NCI-H510A treated with DMSO at 0.1 percent for 48 hours (cell line): ENCODE measurements at regions not wholly inside any gene's neighbourhood (a gene's known extent, or its start where the extent isn't known, plus 50 kb on each side); places are given as distances from the start of the nearest gene placed in this dataset.

Experiments used
- DNase-seq: peaks from one replicate; lab custom pipeline; 2025; lab: John Stamatoyannopoulos, UW

DNA sequence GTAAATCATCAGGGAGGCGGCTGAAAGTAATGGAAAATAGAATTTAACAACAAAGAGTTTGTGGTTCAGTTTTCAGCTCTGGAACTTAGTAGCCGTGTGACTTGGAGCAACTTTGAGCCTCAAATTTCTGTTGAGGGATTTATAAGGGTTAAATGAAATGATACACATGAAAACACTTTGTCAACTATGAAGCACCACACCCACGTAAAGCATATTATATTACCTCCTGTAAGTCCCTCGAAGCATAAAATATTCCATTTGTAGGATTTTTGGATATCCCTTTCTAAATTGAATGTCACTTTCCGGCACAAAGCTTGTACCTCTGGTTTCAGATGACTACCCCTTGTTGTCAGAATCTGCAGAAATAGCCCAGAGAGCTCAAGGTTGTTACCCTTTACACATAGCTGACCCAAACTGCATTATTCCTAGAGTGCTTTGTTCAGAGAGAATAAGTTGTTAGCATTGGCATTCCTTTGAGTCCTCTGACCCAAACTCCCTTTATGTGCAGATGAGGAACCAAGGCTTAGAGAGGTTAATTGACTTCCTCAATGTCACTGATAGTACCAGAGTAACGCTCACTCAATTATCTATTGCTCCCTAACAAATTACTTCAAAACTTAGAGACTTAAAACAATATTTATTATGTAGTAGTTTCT, 187.9 kb upstream of the UMPS start:
- no peak for DNase-seq

DNA sequence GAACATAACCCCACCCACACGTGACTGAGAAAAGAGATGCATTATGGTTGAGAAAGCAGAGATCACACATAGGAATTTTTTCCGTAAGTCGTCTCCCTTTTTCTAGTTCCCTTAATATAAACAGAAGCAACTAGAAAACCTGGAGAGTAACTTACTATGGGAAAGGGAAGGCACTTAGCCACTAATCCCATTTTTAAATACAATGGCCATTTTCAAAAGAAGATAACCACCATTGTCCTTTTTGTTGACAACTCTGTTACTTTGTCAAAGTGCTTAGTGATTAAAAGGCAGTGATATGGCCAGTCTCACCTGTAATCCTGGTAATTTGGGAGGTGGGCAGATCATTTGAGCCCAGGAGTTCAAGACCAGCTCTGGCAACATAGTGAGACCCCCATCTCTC, 184.4 kb upstream of the UMPS start:
- DNase-seq, result no peak

DNA sequence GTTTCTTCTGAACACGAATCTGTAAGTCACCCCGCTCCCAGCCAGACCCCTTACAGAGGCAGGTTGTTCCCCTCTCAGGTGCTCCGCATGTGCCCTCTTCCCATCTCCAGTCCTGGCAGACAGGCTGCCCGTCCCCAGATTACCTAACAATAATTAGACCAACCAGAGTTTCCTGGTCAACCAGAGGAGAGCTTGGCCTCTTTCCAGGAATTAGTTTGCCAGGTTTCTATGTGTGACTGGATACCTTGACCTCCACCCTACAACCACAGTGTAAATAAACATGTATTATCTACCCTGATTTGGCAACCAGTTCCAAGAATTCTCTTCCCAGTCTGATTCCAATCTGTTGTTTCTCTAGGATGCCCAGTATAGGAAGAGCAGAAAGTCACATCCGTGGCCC, 178.0 kb upstream of the UMPS start:
- peak; percentile 37 for DNase-seq

DNA sequence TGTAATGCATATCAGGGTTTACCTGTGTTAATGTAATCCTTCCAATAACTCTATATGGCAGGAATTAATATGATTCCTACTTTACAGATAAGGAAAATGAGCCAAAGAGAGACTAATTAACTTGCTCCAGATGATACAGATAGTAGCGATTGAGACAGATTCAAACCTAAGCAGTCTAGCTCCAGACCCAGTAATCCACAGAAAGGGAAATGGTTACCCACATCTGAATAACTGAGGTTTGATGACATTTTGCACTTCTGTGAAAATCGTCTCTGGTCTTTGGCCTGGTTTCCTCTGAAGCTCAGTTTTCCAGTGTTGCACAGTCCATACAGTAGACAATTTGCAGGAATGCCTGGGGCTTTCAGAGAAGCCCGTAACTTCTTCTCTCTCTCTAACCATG, 177.1 kb upstream of the UMPS start:
- no peak for DNase-seq

DNA sequence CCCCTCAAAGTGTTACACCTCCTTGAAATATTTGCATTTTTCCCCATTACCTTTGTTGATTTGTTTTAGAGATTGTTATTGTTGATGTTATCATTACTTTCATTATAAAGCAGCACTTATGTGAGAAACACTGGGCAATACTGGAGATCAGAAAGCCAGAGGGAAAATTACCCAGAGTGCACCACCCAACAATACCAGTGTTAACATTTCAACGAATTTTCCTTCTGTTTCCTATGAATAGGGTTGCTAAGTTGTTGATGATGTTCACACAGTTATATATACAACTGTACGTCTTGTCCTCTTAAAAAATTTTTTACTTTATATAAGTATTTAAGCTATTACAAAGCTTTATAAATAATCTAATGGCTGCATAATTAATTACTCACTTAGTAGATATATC, 173.6 kb upstream of the UMPS start:
- no peak for DNase-seq

DNA sequence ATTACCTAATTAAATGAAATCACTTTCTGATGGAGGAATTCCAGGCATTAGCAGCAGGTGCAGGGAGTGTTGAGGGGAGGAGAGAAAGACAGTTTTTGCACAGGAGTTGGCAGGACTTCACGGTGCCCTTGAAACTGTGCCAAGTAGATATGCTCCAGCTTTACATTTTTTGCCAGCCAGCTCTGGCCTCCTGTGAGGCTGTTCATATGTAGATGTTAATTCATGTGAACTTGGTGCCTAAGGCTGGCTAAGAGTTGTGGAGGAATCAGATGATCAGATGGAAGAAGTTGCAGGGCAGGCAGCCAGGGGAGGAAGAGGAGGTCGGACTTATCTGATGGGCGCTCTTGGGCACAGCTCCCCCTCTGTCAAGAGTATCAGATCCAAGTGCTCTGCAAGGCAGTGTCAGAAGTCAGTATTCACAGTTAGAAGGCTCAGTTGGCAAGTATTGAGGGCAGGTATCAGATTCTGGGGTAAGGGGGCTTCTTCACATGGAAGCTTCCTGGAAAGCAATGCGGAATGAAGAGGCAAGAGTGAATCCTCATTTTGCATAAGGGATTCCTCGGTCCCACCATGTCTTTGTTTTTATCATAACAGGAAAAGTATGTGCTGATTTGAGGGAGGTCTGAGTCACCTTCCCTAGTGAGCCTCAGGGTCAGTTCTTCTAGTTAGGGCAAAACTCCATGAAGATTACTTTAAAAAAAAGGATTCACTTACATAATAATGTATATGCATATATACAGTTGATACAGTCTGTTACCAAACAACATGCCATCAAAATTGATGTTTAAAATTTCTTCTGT, 172.6 kb upstream of the UMPS start:
- no peak for DNase-seq

DNA sequence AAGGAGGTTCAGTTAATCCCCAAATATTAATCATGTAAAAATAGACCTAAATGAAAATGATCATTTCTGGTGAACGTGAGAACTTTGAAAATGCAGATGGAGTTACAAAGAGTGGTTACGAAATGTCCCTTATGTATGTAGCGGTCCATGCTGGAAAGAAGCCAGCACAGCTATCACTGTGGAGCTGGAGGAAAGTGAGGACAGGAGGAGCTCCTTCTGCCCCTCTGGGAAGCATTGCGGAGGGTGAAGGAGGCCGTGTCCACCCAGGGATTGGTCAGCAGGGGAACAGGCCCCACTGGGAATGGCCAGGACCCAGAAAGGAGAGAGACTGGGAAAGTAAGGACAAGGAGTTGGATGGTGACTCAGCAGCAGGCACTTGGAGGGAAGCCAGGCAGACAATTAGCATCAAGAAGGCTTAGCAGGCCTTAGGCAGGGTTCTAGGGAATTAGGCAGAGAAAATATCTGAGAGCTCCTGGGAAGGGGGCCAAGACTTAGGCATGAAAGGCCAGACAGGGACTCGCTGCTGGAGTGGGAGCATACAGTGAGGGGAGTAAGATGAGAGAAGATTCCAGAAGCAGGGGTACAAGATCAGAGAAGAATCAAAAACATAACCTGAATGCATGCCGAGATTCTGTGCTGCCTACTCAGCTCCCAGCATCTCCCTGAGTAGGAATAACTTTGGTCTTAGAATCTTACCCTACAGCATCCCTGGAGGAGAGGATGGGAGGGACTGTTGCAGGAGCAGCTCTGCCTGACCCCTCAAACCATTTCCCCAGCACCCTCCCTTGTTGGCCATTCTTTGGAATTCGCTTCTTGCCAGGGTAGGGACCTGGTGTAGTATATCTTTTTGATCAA, 171.0 kb upstream of the UMPS start:
- DNase-seq, result no peak

DNA sequence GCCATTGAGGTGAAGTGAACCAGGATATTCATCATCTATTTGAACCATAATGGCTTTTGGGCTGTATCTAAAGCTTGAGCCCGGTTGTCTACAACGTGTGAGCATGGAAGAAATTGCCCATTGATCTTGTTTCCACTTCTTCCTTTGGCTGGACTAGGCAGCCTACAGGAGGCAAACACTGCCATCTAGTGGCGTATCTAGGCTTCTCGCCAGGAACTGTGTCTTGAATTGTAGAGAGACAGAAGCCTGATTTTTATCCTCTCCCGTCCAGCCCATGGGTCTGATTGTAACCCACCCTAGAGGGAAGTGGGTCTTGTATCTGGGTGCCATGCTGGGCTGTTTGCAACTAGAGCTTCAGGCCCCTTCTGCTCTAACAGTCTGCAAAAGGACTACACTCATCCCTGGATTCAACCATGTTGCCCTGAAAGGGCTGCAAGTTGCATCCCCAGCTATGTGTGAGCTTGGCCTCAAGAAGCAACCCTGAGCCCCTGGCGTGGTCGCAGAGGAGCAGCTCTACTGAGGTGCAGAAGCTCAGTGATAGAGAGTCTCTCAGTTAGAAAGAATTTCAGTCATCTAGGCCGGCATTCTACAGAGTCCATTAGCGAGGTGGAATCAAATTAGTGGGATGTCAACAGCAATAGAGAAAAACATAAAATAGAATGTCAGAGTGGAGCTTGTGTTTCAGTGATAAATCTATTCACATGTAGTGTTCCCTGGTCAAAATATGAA, 170.2 kb upstream of the UMPS start:
- peak; percentile 41 for DNase-seq

DNA sequence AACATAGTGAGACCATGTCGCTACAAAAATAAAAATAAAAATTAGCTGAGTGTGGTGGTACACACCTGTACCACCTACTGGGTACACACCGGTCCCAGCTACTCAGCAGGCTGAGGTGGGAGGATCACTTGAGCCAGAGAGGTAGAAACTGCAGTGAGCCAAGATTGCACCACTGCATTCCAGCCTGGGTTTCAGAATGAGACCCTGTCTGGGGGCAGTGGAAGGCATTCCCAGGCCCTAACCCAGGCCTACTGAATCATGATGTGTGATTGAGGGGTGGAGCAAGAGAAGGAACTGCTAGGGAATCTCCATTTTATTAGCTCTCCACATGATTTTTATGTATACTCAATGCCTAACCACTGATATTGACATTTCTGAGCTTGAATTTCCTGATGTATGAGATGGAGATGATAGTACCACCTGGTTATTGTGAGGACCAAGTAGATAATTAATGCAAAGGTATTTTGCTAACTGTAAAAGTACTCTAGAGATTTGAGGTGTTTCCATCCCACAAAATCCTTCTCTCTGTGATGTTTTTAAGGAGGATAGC, 169.5 kb upstream of the UMPS start:
- DNase-seq, result no peak

DNA sequence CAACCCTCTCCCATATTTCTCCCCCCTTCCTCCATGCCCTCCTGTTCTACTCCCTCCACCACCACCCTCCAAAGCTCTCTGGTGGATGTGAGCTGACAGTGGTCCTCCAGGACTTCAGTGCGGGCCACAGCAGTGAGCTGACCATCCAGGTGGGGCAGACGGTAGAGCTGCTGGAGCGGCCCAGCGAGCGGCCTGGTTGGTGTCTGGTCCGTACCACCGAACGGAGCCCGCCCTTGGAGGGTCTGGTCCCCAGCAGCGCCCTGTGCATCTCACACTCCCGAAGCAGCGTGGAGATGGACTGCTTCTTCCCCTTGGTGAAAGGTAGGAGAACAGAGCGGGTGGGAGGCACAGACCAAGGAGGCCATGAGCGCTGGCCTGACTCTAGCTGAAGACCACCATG, 167.5 kb upstream of the UMPS start:
- DNase-seq, result no peak

DNA sequence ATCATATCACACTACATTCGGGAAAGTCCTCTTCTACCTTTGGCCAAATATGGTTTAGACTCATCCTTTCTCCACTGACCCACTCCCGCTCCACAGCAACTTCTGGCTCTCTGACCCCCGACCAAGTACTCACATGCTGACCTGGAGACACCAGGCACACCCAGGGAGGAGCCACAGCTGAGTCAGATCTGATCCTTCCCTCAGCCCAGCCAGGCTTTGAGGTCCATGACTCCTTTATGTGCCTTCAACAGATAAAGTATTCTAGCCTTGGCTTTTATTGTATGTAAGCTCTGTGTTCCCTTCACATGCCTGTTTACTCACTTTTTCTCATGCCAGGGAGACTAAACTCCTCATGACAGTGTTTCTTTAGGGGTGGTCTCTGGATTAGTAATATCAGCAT, 166.9 kb upstream of the UMPS start:
- DNase-seq, result no peak

DNA sequence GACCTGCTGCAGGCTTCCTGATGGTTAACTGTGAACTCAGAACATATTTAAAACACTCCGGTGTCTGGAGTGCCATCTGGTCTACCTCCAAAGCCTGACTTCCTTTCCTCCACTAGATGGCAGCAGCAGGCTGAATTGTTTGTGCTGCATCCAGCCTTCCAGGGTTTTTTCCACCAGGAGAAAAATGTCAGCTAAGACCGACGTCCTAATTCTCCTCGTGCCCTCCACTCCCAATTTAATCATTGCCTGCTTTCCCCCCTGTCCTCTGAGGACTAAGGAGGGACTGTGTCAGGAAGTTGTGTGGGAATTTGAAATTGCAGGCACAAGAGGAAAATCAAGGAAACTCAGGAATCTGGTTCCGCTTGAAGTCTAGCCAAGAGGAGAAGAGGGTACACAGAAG, 165.2 kb upstream of the UMPS start:
- peak; percentile 53 for DNase-seq

DNA sequence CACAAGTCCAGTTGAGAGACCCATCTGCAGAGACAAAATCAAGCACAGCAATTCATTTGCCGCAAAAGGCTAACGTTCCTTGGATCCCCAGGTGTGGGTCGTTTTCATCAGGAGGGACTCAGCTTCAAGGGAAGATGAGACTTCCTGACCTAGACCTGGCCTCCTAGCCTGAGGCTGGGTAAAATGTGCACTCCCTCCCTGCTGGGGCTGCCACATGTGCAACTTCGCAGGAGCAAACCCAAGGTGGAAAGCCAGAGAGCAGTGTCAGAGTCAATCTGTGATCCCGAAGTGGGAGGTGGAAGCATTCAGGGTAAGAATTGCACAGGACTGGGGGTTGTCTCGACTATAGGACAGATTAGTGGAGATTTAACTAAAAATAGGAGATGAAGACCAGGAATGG, 164.7 kb upstream of the UMPS start:
- no peak for DNase-seq

DNA sequence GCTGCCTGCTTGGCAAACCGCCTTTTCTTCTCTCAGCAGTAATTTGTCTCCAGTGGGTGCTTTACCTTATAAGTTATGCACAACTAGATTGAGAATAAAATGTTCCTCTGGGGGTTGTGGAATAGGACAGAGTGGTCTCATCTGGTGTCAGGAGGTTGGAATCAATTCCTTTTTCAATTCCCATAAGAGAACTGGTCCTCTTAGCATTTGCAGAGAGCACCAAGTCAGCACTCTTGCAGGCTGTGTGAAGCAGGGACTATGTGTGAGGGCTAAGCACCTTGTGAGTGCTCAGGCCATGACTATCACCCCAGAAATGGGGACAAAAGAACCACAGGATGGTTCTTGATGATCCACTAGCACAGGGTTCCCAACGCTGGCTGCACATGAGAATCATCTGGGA, 163.6 kb upstream of the UMPS start:
- DNase-seq, result no peak

DNA sequence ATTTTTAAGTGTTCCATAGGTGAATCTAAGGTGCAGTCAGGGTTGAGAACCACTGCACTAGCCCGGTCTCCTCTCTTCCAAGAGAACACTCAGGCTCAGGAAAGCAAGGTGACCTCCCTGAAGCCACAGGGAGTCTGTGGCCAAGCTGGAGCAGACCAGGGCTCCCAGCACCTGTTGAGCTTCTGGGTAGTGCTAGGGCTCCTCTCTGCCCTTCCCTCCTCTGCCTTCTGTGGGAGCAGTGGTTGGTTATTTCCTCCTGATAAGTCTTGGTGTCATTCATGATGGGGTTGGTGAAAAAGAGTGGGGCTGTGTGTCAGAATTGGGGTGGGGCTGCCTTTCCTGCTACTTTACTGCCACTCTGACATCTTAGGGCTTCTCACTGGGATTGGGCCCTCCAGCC, 163.1 kb upstream of the UMPS start:
- no peak for DNase-seq

DNA sequence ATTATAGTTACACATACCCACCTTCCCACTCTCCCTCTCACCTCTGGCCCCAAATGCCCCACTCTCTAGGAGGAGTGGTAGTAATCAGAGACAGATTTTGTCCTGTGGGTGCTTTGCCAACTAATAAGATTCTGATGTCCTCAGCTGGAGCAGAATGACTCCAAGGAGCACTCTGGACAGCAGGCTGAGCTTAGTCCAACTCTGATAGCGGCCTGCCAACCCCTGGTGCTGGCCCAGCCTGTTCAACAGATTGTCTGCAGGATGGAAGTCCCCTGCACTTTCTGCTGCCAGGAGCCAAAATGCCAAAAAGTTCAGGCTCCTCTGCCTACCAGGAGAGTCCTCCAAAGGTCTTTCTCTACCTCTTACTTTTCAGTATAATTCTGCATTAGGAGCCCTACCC, 160.5 kb upstream of the UMPS start:
- DNase-seq, result no peak

DNA sequence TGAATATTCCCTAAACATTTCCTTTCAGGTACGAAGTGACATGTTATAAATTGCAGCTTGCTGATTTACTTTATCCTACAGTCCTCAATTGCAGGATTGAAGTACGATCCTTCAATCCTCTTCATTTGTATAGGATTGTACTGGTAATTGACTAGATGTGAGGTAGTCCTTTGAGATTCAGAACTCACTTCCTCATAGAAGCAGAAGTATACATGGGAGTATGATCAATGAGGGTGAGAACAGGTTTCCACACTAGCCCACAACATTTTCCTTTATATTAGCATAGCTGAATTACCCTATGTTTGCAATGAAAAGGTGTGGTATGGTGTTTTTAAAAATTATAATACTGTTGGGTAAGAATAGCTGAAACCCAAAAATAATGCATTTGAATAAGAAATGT, 160.0 kb upstream of the UMPS start:
- no peak for DNase-seq

DNA sequence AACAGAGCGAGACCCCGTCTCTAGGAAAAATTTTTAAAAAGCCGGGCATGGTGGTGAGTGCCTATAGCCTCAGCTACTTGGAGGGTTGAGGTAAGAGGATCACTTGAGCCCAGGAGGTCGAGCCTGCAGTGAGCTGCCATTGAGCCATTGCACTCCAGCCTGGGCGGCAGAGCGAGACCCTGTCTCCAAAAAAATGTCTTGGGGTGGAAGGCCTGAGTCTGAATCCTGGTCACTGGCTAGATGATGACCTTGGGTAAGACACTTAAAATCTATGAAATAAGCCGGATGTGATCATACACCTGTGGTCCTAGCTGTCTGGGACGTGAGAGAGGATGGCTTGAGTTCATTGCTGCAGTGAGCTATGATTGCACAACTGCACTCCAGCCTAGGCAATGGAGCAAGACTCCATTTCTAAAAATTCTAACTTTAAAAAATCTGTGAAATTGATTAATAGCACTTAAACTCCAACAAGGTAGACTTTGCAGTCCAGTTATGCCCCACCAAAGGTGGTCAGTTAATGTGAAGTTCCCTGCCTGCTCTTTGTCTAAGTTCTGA, 157.3 kb upstream of the UMPS start:
- DNase-seq, result no peak

DNA sequence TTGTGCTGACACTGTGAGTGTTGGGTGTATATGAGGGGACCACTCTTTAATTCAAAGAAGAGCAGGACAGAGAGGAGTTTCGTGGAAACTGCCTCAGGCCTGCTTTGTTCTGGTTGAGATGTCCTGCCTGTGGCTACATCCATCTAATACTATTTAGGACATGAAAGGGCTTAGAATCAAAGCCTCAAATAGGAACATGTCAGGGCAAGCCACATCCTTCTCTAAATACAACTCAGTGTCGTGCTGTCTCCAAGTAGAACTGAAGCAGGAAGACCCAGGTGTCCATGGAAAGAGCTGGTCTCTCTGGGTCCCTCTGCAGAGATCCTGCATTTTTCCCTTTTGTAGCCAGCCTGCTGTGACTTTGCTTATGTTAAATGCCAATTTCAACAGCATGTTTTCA, 156.2 kb upstream of the UMPS start:
- DNase-seq, result no peak

DNA sequence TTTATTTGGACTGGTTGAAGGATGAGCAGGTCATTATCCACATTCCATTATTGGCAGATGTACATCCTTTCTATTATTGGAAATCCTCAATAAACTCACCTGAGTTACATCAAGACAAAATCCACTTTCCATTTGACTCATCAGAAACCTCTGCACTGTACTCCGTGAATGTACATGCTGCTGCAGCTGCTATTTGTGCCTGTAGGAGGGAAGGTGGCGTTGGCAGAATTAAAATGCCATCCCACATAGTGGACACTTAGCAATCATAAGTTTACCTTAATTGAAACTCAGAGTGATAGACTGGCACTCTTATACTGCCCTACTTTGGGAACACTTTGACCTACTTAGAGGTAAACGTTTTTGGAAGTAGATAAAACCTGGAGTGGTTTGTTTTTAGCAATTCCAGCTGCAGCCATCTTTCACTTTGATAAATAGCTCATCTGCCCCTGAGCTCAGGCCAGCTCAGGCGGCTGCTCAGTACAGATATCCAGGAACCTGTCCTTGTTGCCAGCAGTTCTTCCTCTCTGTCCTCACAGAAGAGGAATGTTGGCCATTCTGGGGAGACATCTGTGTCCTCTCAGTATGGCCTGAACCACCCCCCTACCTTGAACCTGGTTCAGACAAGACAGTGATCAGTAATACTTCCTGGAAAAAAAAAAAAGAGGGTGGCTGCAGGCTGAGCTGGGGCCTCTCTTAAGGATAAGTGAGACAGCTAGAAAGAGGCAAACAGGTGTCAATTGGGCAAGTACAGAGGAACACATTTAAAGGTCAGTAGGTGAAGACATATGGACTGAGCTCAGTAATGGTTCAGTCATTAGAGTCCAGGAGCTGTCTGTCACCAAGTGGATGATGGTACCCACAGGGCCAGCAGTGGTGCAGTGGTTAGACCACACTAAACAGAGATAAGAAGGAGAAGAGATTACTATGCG, 153.4 kb upstream of the UMPS start:
- no peak for DNase-seq
